SK-N-SH treated with all-trans-retinoic acid at 6 μM for 48 hours (cell line): ENCODE measurements at regions not wholly inside any gene's neighbourhood (a gene's known extent, or its start where the extent isn't known, plus 50 kb on each side); places are given as distances from the start of the nearest gene placed in this dataset.

Source experiments
- ATAC-seq: fragments of 200-7000 bp; cut with Tn5 transposase; 3 replicates; pipeline ENCODE4 v1.9.1; 2020; ENCODE audit warnings: mild to moderate bottlenecking, moderate library complexity
- ARNTL ChIP-seq: fragments of 450-650 bp; formaldehyde crosslinking; IDR thresholded peaks from 2 replicates; pipeline ENCODE4 v1.5.0; 2020; ENCODE audit warnings: low read depth, mild to moderate bottlenecking, moderate library complexity, borderline replicate concordance
- BACH2 ChIP-seq: fragments of 250-450 bp; sonication (Bioruptor Pico); IDR thresholded peaks from 2 replicates; pipeline ENCODE4 v1.9.0; 2021; ENCODE audit warnings: mild to moderate bottlenecking, borderline replicate concordance
- CREB5 ChIP-seq: fragments of 250-450 bp; sonication (Bioruptor Pico); IDR thresholded peaks from 2 replicates; pipeline ENCODE4 v1.5.1; 2020; ENCODE audit warnings: low read depth, mild to moderate bottlenecking, moderate library complexity
- CSDC2 ChIP-seq: fragments of 250-450 bp; sonication (Bioruptor Pico); IDR thresholded peaks from 2 replicates; pipeline ENCODE4 v1.5.0; 2020; ENCODE audit warnings: mild to moderate bottlenecking, moderate library complexity
- CSRNP3 ChIP-seq: fragments of 250-450 bp; sonication (Bioruptor Pico); IDR thresholded peaks from 2 replicates; pipeline ENCODE4 v1.5.1; 2021; ENCODE audit warnings: mild to moderate bottlenecking, moderate library complexity
- ESRRG ChIP-seq: fragments of 250-450 bp; sonication (Bioruptor Pico); IDR thresholded peaks from 2 replicates; pipeline ENCODE4 v1.6.1; 2021; ENCODE audit warnings: mild to moderate bottlenecking
- GLIS3 ChIP-seq: fragments of 250-450 bp; sonication (Bioruptor Pico); IDR thresholded peaks from 2 replicates; pipeline ENCODE4 v1.5.0; 2020; ENCODE audit warnings: mild to moderate bottlenecking, moderate library complexity
- ISL1 ChIP-seq: fragments of 250-450 bp; sonication (Bioruptor Pico); IDR thresholded peaks from 2 replicates; pipeline ENCODE4 v2.1.2; 2022; ENCODE audit warnings: mild to moderate bottlenecking, moderate library complexity
- OSR1 ChIP-seq: fragments of 250-450 bp; sonication (Bioruptor Pico); IDR thresholded peaks from 2 replicates; pipeline ENCODE4 v1.8.0; 2022; ENCODE audit warnings: moderate library complexity, mild to moderate bottlenecking, inconsistent platforms
- PATZ1 ChIP-seq: fragments of 250-450 bp; sonication (Bioruptor Pico); IDR thresholded peaks from 2 replicates; pipeline ENCODE4 v1.8.0; 2020; ENCODE audit warnings: mild to moderate bottlenecking, moderate library complexity, borderline replicate concordance
- POU6F1 ChIP-seq: fragments of 250-450 bp; sonication (Bioruptor Pico); IDR thresholded peaks from 2 replicates; pipeline ENCODE4 v1.8.0; 2021; ENCODE audit warnings: low read depth, mild to moderate bottlenecking, moderate library complexity, borderline replicate concordance
- PPARA ChIP-seq: fragments of 250-450 bp; sonication (Bioruptor Pico); IDR thresholded peaks from 2 replicates; pipeline ENCODE4 v1.5.0; 2020; ENCODE audit warnings: mild to moderate bottlenecking, borderline replicate concordance
- RARB ChIP-seq: fragments of 250-450 bp; sonication (Bioruptor Pico); IDR thresholded peaks from 2 replicates; pipeline ENCODE4 v1.8.0; 2021; ENCODE audit warnings: mild to moderate bottlenecking, moderate library complexity
- SNAI2 ChIP-seq: fragments of 250-450 bp; sonication (Bioruptor Pico); IDR thresholded peaks from 2 replicates; pipeline ENCODE4 v1.5.0; 2020; ENCODE audit warnings: mild to moderate bottlenecking, moderate library complexity
- TOX ChIP-seq: fragments of 250-450 bp; sonication (Bioruptor Pico); IDR thresholded peaks from 2 replicates; pipeline ENCODE4 v1.8.0; 2021; ENCODE audit warnings: mild to moderate bottlenecking, moderate library complexity, borderline replicate concordance
- TSHZ2 ChIP-seq: fragments of 250-450 bp; sonication (Bioruptor Pico); IDR thresholded peaks from 2 replicates; pipeline ENCODE4 v1.5.0; 2020; ENCODE audit warnings: mild to moderate bottlenecking, moderate library complexity
- ZC3H10 ChIP-seq: fragments of 250-450 bp; sonication (Bioruptor Pico); IDR thresholded peaks from 2 replicates; pipeline ENCODE4 v1.5.1; 2021; ENCODE audit warnings: mild to moderate bottlenecking, moderate library complexity
- ZFP3 ChIP-seq: fragments of 250-450 bp; sonication (Bioruptor Pico); IDR thresholded peaks from 2 replicates; pipeline ENCODE4 v1.5.0; 2020; ENCODE audit warnings: mild to moderate bottlenecking, moderate library complexity
- ZFP30 ChIP-seq: fragments of 450-650 bp; formaldehyde crosslinking; IDR thresholded peaks from 2 replicates; pipeline ENCODE4 v1.5.0; 2022; ENCODE audit warnings: mild to moderate bottlenecking, moderate library complexity
- ZNF565 ChIP-seq: fragments of 450-650 bp; formaldehyde crosslinking; conservative IDR thresholded peaks from 2 replicates; pipeline ENCODE4 v1.5.0; 2020; ENCODE audit warnings: low read depth, mild to moderate bottlenecking, moderate library complexity
- ZNF70 ChIP-seq: fragments of 450-650 bp; formaldehyde crosslinking; IDR thresholded peaks from 2 replicates; pipeline ENCODE4 v1.5.0; 2020; ENCODE audit warnings: mild to moderate bottlenecking, moderate library complexity
- ZNF8 ChIP-seq: fragments of 450-650 bp; formaldehyde crosslinking; IDR thresholded peaks from 2 replicates; pipeline ENCODE4 v1.5.0; 2020; ENCODE audit warnings: mild to moderate bottlenecking, moderate library complexity

GRCh38 chr6:21486115-21486514 is 107.4 kb upstream of the SOX4 start:
- ATAC-seq = no peak
- TF ChIP-seq CSRNP3 (no peak), ZFP3 (CRISPR knock-in tag) (no peak), CSDC2 (CRISPR knock-in tag) (no peak), TOX (CRISPR knock-in tag) (no peak), BACH2 (CRISPR knock-in tag) (no peak), ZNF565 (no peak), GLIS3 (no peak), CREB5 (CRISPR knock-in tag) (no peak), PPARA (CRISPR knock-in tag) (no peak), ZC3H10 (no peak), ZNF70 (CRISPR knock-in tag) (no peak), OSR1 (CRISPR knock-in tag) (no peak), SNAI2 (CRISPR knock-in tag) (no peak), TSHZ2 (CRISPR knock-in tag) (no peak), RARB (CRISPR knock-in tag) (no peak), ZNF8 (CRISPR knock-in tag) (no peak), ARNTL (CRISPR knock-in tag) (no peak), ISL1 (CRISPR knock-in tag) (no peak), ZFP30 (CRISPR knock-in tag) (no peak), POU6F1 (no peak)

GRCh38 chr6:21489826-21490225 is 103.7 kb upstream of the SOX4 start:
- no peak for ATAC-seq
- no peak for TF ChIP-seq GLIS3
- no peak for TF ChIP-seq SNAI2 (CRISPR knock-in tag)
- no peak for TF ChIP-seq ESRRG
- no peak for TF ChIP-seq ZFP3 (CRISPR knock-in tag)
- TF ChIP-seq ZFP30 (CRISPR knock-in tag) = no peak
- TF ChIP-seq CREB5 (CRISPR knock-in tag) = no peak
- TF ChIP-seq OSR1 (CRISPR knock-in tag) = no peak
- no peak for TF ChIP-seq ARNTL (CRISPR knock-in tag)
- no peak for TF ChIP-seq ISL1 (CRISPR knock-in tag)
- TF ChIP-seq PATZ1 (CRISPR knock-in tag) = no peak
- TF ChIP-seq TSHZ2 (CRISPR knock-in tag) = no peak
- TF ChIP-seq PPARA (CRISPR knock-in tag) = no peak
- TF ChIP-seq ZNF8 (CRISPR knock-in tag) = no peak
- TF ChIP-seq RARB (CRISPR knock-in tag) = no peak
- TF ChIP-seq CSRNP3 = no peak
- no peak for TF ChIP-seq ZC3H10
- TF ChIP-seq POU6F1 = no peak
- no peak for TF ChIP-seq CSDC2 (CRISPR knock-in tag)
- TF ChIP-seq ZNF565 = no peak
